ENCODE measurements at regions not wholly inside any gene's neighbourhood (a gene's known extent, or its start where the extent isn't known, plus 50 kb on each side); places are given as distances from the start of the nearest gene placed in this dataset.

GRCh38 chrX:4850312-4850711, 1136.9 kb upstream of the PRKX start:
- TF ChIP-seq GATA1 (IDR thresholded peaks at IDR 0.05; ENCODE audit: low read depth, low read length) (no peak), POLR2A (IDR thresholded peaks at IDR 0.05; ENCODE audit: low read length) (no peak)
- DNase-seq = no peak

GRCh38 chrX:4844376-4844775, 1130.9 kb upstream of the PRKX start:
- no peak for DNase-seq
- no peak for TF ChIP-seq POLR2A (IDR thresholded peaks at IDR 0.05; ENCODE audit: low read length)
- no peak for TF ChIP-seq GATA1 (IDR thresholded peaks at IDR 0.05; ENCODE audit: low read depth, low read length)

- DNase-seq = no peak
- no peak for TF ChIP-seq POLR2A (IDR thresholded peaks at IDR 0.05; ENCODE audit: low read length)
- TF ChIP-seq GATA1 (IDR thresholded peaks at IDR 0.05; ENCODE audit: low read depth, low read length) = no peak
These were observed 1127.8 kb upstream of the PRKX start for GRCh38 chrX:4841216-4841745.

- DNase-seq = no peak
- TF ChIP-seq POLR2A (IDR thresholded peaks at IDR 0.05; ENCODE audit: low read length) = no peak
- no peak for TF ChIP-seq GATA1 (IDR thresholded peaks at IDR 0.05; ENCODE audit: low read depth, low read length)
These were observed 1118.1 kb upstream of the PRKX start for GRCh38 chrX:4831574-4831973.

GRCh38 chrX:4830880-4831557, 1117.6 kb upstream of the PRKX start:
- TF ChIP-seq POLR2A (IDR thresholded peaks at IDR 0.05; ENCODE audit: low read length) (no peak), GATA1 (IDR thresholded peaks at IDR 0.05; ENCODE audit: low read depth, low read length) (no peak)
- no peak for DNase-seq

DNA sequence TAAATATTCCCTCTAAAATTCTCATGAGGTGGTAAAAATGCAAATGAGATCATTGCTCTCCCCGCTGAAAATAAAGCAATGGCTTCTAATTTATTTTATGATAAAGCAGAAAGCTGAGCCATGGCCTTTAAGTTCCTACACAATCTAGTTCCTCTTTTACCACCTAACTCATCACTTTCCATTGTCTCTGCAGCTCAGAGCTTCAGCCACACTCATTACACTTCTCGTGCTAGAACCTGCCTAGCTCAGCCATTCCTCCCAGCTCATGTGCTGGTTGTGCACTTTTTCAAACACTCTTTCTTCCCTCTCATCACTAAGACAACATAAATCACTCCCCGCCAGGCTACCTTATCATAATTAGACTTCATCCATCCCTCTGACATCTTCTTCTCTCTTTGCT, 1112.1 kb upstream of the PRKX start:
- no peak for TF ChIP-seq GATA1 (IDR thresholded peaks at IDR 0.05; ENCODE audit: low read depth, low read length)
- TF ChIP-seq POLR2A (IDR thresholded peaks at IDR 0.05; ENCODE audit: low read length) = no peak

GRCh38 chrX:4809571-4809970, 1096.1 kb upstream of the PRKX start:
- no peak for DNase-seq
- TF ChIP-seq POLR2A (IDR thresholded peaks at IDR 0.05; ENCODE audit: low read length) (no peak), GATA1 (IDR thresholded peaks at IDR 0.05; ENCODE audit: low read depth, low read length) (no peak)

More for the DNA sequence above, 1112.1 kb upstream of the PRKX start:
- DNase-seq = no peak

GRCh38 chrX:4805502-4805901, 1092.1 kb upstream of the PRKX start:
- DNase-seq = peak; percentile 0 to 51
- TF ChIP-seq GATA1 (IDR thresholded peaks at IDR 0.05; ENCODE audit: low read depth, low read length) = no peak
- no peak for TF ChIP-seq POLR2A (IDR thresholded peaks at IDR 0.05; ENCODE audit: low read length)

- TF ChIP-seq POLR2A (IDR thresholded peaks at IDR 0.05; ENCODE audit: low read length) (no peak), GATA1 (IDR thresholded peaks at IDR 0.05; ENCODE audit: low read depth, low read length) (no peak)
- no peak for DNase-seq
These were observed 1087.3 kb upstream of the PRKX start for GRCh38 chrX:4800756-4801155.

DNA sequence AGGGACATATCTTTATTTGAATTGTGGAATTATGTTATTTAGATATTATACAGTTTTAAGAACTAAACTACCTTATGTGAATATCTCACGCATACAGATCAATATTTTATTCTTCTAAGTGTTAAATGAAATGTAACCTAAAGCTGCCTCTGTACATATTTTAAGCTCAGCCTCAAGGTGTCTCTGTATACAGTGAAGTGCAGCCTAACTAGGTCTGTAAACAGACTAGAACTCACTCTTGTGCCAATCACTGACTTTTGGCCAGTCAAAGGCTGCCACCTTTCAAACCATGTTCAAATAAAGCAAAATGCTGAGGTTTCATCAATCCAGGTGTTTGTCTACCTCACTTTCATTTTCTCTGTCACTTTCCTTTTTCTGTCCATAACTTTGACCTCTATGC, 1074.5 kb upstream of the PRKX start:
- TF ChIP-seq GATA1 (IDR thresholded peaks at IDR 0.05; ENCODE audit: low read depth, low read length) = no peak
- TF ChIP-seq POLR2A (IDR thresholded peaks at IDR 0.05; ENCODE audit: low read length) = no peak
- DNase-seq = no peak

- DNase-seq = no peak
- TF ChIP-seq GATA1 (IDR thresholded peaks at IDR 0.05; ENCODE audit: low read depth, low read length) (no peak), POLR2A (IDR thresholded peaks at IDR 0.05; ENCODE audit: low read length) (no peak)
These were observed 1051.4 kb upstream of the PRKX start for GRCh38 chrX:4764888-4765287.

GRCh38 chrX:4762196-4762595, 1048.7 kb upstream of the PRKX start:
- no peak for DNase-seq
- TF ChIP-seq POLR2A (IDR thresholded peaks at IDR 0.05; ENCODE audit: low read length) (no peak), GATA1 (IDR thresholded peaks at IDR 0.05; ENCODE audit: low read depth, low read length) (no peak)

DNA sequence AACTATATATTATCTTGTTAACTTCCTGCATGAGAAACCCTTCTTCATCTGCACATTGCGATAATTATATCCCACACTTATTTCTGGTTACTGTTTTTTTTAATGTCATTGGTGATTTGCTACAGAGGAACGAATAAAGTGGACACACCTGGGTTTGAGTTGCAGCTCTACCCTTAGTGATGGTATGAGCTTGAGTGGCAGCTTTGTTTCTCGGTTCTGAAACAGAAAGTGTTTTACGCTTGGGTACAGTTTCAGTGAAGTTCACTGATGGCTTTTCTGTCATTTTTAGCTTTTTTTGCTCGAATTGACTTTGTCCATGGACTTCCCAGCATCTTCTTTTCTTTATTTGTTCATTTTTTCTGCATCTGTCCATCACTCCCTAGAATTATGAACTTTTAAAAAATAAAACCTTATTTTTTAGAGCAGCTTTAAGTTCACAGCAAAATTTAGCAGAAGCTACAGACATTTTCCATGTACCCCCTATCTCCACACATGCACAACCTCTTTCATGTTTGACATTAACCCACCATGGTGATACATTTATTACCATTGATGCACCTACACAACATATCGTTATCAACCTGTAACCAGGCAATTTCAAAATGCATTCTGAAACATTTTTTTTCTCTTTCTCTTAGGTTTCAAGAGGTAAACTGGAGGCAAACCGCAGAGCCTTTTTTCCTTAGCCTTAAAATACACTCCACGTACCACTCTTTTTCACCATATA, 1041.6 kb upstream of the PRKX start:
- no peak for DNase-seq
- no peak for TF ChIP-seq POLR2A (IDR thresholded peaks at IDR 0.05; ENCODE audit: low read length)
- TF ChIP-seq GATA1 (IDR thresholded peaks at IDR 0.05; ENCODE audit: low read depth, low read length) = no peak

GRCh38 chrX:4741024-4741423, 1027.6 kb upstream of the PRKX start:
- no peak for TF ChIP-seq POLR2A (IDR thresholded peaks at IDR 0.05; ENCODE audit: low read length)
- TF ChIP-seq GATA1 (IDR thresholded peaks at IDR 0.05; ENCODE audit: low read depth, low read length) = no peak

DNA sequence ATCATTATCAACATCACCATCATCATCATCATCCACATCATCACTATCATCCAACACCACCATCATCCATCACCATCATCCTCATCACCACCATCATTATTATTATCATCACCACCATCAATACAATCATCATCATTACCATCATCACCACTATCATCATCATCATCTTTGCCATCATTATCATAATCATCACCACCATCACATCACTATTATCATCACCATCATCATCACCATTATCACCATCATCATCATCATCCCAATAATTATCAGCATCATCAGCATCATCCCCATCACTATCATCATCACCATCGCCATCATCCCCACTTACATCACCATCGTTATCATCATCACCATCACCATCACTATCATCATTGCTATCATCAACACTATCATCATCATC, 1021.9 kb upstream of the PRKX start:
- no peak for TF ChIP-seq GATA1 (IDR thresholded peaks at IDR 0.05; ENCODE audit: low read depth, low read length)
- no peak for TF ChIP-seq POLR2A (IDR thresholded peaks at IDR 0.05; ENCODE audit: low read length)
- DNase-seq = no peak

More at GRCh38 chrX:4741024-4741423, 1027.6 kb upstream of the PRKX start:
- no peak for DNase-seq

Data from erythroblast (primary cell).